ENCODE measurements at regions not wholly inside any gene's neighbourhood (a gene's known extent, or its start where the extent isn't known, plus 50 kb on each side); places are given as distances from the start of the nearest gene placed in this dataset.

GRCh38 chr1:232682248-232682647 lies 52.3 kb upstream of the SIPA1L2 start:
- no peak overlapping the region for H3K4me3 ChIP-seq (ENCODE audit: low read depth, low read length)
- TF ChIP-seq, protein P1, sequence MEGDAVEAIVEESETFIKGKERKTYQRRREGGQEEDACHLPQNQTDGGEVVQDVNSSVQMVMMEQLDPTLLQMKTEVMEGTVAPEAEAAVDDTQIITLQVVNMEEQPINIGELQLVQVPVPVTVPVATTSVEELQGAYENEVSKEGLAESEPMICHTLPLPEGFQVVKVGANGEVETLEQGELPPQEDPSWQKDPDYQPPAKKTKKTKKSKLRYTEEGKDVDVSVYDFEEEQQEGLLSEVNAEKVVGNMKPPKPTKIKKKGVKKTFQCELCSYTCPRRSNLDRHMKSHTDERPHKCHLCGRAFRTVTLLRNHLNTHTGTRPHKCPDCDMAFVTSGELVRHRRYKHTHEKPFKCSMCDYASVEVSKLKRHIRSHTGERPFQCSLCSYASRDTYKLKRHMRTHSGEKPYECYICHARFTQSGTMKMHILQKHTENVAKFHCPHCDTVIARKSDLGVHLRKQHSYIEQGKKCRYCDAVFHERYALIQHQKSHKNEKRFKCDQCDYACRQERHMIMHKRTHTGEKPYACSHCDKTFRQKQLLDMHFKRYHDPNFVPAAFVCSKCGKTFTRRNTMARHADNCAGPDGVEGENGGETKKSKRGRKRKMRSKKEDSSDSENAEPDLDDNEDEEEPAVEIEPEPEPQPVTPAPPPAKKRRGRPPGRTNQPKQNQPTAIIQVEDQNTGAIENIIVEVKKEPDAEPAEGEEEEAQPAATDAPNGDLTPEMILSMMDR (IDR thresholded peaks at IDR 0.05; ENCODE audit: insufficient read depth, low read length): no peak
- DNase-seq (ENCODE audit: low read depth): no peak

DNA sequence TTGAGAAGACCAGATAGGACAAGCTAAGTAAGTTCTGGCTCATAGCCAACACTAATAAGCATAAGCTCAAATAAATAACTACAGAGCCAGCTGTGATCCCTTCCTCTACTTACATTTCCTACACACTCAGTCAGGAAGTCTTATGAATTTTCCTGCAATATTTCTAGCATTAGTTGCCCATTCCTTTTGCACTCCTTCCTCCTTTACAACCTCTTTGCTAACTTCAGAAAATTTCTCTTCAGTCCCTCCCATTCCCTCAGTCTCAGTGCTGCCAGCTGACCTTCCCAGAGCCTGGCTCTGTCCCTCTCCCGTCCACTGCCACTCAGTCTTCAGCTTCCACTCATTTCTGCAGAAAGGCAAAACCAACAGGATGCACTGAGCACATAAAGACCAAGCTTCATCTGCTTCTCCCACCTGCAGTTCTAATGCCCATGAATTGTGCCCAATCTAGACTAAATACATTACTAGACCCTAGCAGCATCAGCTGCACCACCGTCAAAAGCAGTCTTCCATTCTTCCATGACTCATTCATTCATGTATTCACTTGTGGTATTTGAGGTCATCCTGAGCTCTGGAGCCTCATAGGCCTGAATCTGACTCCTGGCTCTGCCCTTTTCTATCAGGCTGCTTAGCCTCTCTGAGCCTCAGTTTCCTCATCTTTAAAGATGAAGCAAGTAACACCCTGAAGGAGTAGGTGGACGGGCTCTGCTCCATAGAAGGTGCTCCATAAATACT lies 54.6 kb upstream of the SIPA1L2 start:
- DNase-seq (ENCODE audit: low read depth): no peak
- no peak overlapping the region for H3K4me3 ChIP-seq (ENCODE audit: low read depth, low read length)
- TF ChIP-seq, protein P1 (IDR thresholded peaks at IDR 0.05; ENCODE audit: insufficient read depth, low read length): no peak

GRCh38 chr1:232686346-232686745 lies 56.4 kb upstream of the SIPA1L2 start:
- TF ChIP-seq, protein P1 (IDR thresholded peaks at IDR 0.05; ENCODE audit: insufficient read depth, low read length): no peak
- DNase-seq (ENCODE audit: low read depth): no peak
- H3K4me3 ChIP-seq (ENCODE audit: low read depth, low read length): no peak overlapping the region

DNA sequence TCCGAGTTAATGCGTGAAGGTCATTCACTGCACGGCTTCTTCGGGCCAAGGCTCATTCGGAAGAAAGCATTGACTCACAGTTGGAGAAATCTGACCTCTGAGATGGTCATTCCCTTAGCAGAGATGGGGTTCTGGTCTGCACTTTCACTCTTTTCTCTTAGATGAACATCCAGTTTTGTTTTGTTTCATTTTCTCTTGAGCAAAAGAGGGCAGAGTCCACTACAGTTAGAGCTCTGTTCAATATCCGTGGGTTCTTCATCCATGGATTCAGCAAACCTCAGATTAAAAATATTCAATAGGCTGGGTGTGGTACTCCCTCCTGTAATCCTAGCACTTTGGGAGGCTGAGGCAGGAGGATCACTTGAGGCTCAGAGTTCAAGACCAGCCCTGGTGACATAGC lies 57.4 kb upstream of the SIPA1L2 start:
- no peak overlapping the region for H3K4me3 ChIP-seq (ENCODE audit: low read depth, low read length)
- TF ChIP-seq, protein P1 (IDR thresholded peaks at IDR 0.05; ENCODE audit: insufficient read depth, low read length): no peak
- DNase-seq (ENCODE audit: low read depth): no peak

DNA sequence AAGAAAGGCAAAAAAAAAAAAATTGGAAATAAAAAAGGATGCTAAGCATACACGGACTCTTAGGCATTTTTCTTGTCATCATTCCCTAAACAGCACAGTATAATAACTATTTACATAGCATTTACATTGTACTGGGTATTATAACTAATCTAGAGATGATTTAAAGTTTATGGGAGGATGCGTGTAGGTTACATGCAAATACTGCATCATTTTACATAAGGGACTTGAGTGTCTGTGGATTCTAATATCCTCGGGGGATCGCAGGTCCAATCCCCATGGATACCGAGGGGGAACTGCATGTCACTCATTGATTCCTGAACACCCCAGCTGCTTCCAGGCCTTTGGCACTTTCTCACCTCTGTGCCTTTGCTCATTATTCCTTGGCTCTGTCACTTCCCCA lies 57.8 kb upstream of the SIPA1L2 start:
- no peak overlapping the region for H3K4me3 ChIP-seq (ENCODE audit: low read depth, low read length)
- DNase-seq (ENCODE audit: low read depth): no peak
- TF ChIP-seq, protein P1 (IDR thresholded peaks at IDR 0.05; ENCODE audit: insufficient read depth, low read length): no peak

GRCh38 chr1:232688398-232688797 lies 58.5 kb upstream of the SIPA1L2 start:
- TF ChIP-seq, protein P1 (IDR thresholded peaks at IDR 0.05; ENCODE audit: insufficient read depth, low read length): no peak
- no peak overlapping the region for H3K4me3 ChIP-seq (ENCODE audit: low read depth, low read length)
- no peak for DNase-seq (ENCODE audit: low read depth)

DNA sequence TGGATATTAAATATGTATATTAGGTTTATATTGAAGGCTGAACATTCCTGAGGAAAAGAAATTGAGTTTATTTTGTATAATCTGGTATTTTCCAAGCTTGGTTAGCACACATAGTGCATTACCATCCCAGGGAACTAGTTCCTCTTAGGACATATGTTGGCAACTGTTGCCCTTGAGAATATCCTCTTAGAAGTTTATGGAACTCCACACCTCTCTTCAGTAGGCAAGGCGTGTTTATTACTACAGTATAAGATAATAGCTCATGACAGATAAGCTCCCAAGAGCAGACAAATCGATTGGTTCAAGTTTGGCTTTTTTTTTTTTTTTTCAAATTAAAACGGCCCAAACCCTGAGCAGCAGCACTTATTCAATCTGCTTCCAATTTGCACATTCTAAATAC lies 59.8 kb upstream of the SIPA1L2 start:
- no peak overlapping the region for H3K4me3 ChIP-seq (ENCODE audit: low read depth, low read length)
- DNase-seq (ENCODE audit: low read depth): no peak
- TF ChIP-seq, protein P1 (IDR thresholded peaks at IDR 0.05; ENCODE audit: insufficient read depth, low read length): no peak

All from fibroblast of the aortic adventitia (primary cell).